ENCODE measurements at regions not wholly inside any gene's neighbourhood (a gene's known extent, or its start where the extent isn't known, plus 50 kb on each side); places are given as distances from the start of the nearest gene placed in this dataset.

- H3K9me3 Mint-ChIP-seq, result no peaks in the 10 kb centered on the region
- intact Hi-C loops (cut with micrococcal nuclease), result no loop called here
- DNase-seq (no peak), ATAC-seq (ENCODE audit: low read depth) (no peak)
- CTCF ChIA-PET, result no interaction called here
- POLR2A ChIA-PET, result no interaction called here
- H3K27me3 Mint-ChIP-seq, result no peaks in the 10 kb centered on the region
- no peak overlapping the region for H3K4me3 Mint-ChIP-seq
- H3K36me3 Mint-ChIP-seq (ENCODE audit: low read depth), result no peaks in the 10 kb centered on the region
- H3K4me1 Mint-ChIP-seq, result no peaks in the 10 kb centered on the region
- no peak for TF ChIP-seq CTCF (IDR thresholded peaks at IDR 0.05)
- no peak overlapping the region for H3K27ac Mint-ChIP-seq
Observed at GRCh38 chr20:11651138-11651537, 266.6 kb upstream of the BTBD3 start.

GRCh38 chr20:11651647-11652046 lies 266.0 kb upstream of the BTBD3 start:
- POLR2A ChIA-PET, result no interaction called here
- H3K4me3 Mint-ChIP-seq, result no peak overlapping the region

GRCh38 chr20:11652128-11652527 lies 265.6 kb upstream of the BTBD3 start:
- H3K36me3 Mint-ChIP-seq (ENCODE audit: low read depth), result no peaks in the 10 kb centered on the region
- H3K4me1 Mint-ChIP-seq, result no peaks in the 10 kb centered on the region

More at GRCh38 chr20:11651647-11652046, 266.0 kb upstream of the BTBD3 start:
- Mint-ChIP-seq H3K27ac (no peak overlapping the region), H3K4me1 (no peaks in the 10 kb centered on the region), H3K27me3 (no peaks in the 10 kb centered on the region), H3K36me3 (ENCODE audit: low read depth) (no peaks in the 10 kb centered on the region), H3K9me3 (no peaks in the 10 kb centered on the region)
- DNase-seq (no peak), ATAC-seq (ENCODE audit: low read depth) (no peak)
- intact Hi-C loops (cut with micrococcal nuclease), result no loop called here
- TF ChIP-seq CTCF (IDR thresholded peaks at IDR 0.05), result no peak
- CTCF ChIA-PET, result no interaction called here

GRCh38 chr20:11654766-11655165 lies 262.9 kb upstream of the BTBD3 start:
- no peaks in the 10 kb centered on the region for H3K4me1 Mint-ChIP-seq
- no peaks in the 10 kb centered on the region for H3K36me3 Mint-ChIP-seq (ENCODE audit: low read depth)
- intact Hi-C loops (cut with micrococcal nuclease), result no loop called here
- ATAC-seq (ENCODE audit: low read depth) (no peak), DNase-seq (no peak)
- peaks cover 6% of the 10 kb centered on the region for H3K9me3 Mint-ChIP-seq
- no peaks in the 10 kb centered on the region for H3K27me3 Mint-ChIP-seq
- ChIA-PET POLR2A (no interaction called here), CTCF (no interaction called here)
- no peak overlapping the region for H3K4me3 Mint-ChIP-seq
- no peak for TF ChIP-seq CTCF (IDR thresholded peaks at IDR 0.05)
- H3K27ac Mint-ChIP-seq, result no peak overlapping the region

More at GRCh38 chr20:11652128-11652527, 265.6 kb upstream of the BTBD3 start:
- CTCF ChIA-PET, result no interaction called here
- no peaks in the 10 kb centered on the region for H3K27me3 Mint-ChIP-seq
- no peak overlapping the region for H3K27ac Mint-ChIP-seq
- DNase-seq (no peak), ATAC-seq (ENCODE audit: low read depth) (no peak)
- intact Hi-C loops (cut with micrococcal nuclease), result no loop called here
- POLR2A ChIA-PET, result no interaction called here
- H3K9me3 Mint-ChIP-seq, result no peaks in the 10 kb centered on the region
- H3K4me3 Mint-ChIP-seq, result no peak overlapping the region
- no peak for TF ChIP-seq CTCF (IDR thresholded peaks at IDR 0.05)

- Mint-ChIP-seq H3K36me3 (ENCODE audit: low read depth) (no peaks in the 10 kb centered on the region), H3K27ac (no peak overlapping the region), H3K27me3 (no peaks in the 10 kb centered on the region), H3K9me3 (peaks cover 6% of the 10 kb centered on the region), H3K4me1 (no peaks in the 10 kb centered on the region), H3K4me3 (no peak overlapping the region)
- ATAC-seq (ENCODE audit: low read depth), result no peak
- no peak for DNase-seq
- TF ChIP-seq CTCF (IDR thresholded peaks at IDR 0.05), result no peak
- intact Hi-C loops (cut with micrococcal nuclease), result no loop called here
- POLR2A ChIA-PET, result no interaction called here
- CTCF ChIA-PET, result no interaction called here
Observed at GRCh38 chr20:11660673-11661072, 257.0 kb upstream of the BTBD3 start.

All from activated B cell treated with CpG ODN at 0.5 μM for 24 hours (primary cell).